GM19099 (cell line): ENCODE measurements at regions not wholly inside any gene's neighbourhood (a gene's known extent, or its start where the extent isn't known, plus 50 kb on each side); places are given as distances from the start of the nearest gene placed in this dataset.

Source experiments
- POLR2A ChIP-seq: IDR thresholded peaks from 3 replicates; pipeline ENCODE4 v1.6.1; 2011; ENCODE audit warnings: low read depth; ENCODE audit not compliant: insufficient read length; ENCODE audit errors: extremely low read depth

DNA sequence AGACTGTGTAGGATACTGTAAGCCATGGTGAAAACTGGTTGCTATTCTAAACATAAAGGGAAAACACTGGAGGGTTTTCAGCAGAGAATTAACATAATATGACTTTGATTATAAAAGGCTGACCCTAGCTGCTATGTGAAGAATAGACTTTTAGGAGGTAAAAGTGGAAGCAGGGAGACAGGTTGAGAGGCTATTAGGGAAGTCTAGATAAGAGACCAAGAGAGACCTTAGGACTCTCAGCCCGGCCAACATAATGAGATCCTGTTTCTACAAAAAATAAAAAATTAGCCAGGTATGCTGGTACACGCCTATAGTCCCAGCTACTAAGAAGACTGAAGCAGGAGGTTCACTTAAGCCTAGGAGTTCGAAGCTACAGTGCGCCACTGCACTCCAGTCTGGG lies 393.2 kb upstream of the PMFBP1 start:
- no peak for TF ChIP-seq POLR2A

DNA sequence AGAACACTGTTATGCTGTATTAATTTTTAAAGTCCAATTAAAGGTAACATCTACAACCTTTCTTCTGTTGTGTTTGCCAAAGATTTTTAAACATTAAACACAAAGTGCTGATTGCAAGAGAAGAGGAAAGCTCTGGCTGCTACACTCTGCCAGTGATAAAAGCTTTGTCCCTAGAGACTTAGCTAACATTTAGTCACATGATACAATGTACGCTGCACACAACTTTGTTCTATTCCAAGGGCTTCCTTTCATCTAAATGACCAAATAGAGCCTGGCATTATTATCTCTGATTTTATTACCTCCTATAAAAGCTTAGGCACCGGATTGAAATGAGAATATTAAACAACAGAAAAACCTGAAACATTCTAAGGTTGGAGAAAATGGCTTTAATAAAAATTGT lies 388.7 kb upstream of the PMFBP1 start:
- no peak for TF ChIP-seq POLR2A

DNA sequence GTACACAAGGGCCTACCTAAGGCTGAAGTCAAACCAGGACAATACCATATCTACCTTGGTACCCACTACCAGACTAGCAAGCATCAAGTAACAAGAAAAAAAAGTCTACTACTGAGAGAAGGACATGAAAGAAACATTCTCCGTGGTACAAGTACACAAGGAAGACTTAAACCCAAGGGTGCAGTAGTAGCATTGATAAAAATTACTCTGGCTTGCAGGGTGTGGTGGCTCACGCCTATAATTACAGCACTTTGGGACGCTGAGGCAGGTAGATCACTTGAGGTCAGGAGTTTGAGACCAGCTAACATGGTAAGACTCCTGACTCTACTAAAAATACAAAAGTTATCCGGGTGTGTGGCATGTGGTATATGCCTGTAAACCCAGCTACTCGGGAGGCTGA lies 386.5 kb upstream of the PMFBP1 start:
- no peak for TF ChIP-seq POLR2A

DNA sequence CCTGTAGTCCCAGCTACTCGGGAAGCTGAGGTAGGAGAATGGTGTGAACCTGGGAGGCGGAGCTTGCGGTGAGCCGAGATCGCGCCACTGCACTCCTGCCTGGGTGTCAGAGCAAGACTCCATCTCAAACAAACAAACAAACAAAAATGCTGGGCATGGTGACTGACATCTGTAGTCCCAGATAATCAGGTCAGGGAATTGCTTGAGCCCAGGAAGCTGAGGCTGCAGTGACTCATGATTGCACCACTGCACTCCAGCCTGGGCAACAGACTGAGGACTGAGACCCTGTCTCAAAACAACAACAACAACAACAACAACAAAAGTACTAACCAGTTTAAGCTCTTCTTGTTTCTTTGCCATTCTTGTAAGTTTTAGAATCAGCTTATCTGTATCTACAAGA lies 383.0 kb upstream of the PMFBP1 start:
- TF ChIP-seq POLR2A: no peak

DNA sequence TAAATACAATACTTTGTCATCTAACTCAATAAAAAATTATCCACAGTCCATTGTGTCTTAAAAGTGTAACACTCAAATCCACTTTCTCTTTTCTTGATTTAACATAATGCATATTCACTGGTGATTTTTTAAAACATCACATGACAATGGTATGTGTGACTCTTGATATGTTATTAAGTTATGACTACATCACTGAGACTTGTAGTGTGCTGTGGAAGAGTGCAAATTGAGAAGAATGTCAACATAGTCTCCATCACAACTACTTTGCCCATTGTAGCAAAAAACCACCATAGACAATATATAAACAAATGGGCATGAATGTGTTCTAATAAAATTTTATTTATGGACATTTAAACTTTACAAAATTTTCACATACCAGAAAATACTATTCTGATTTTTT lies 380.7 kb upstream of the PMFBP1 start:
- no peak for TF ChIP-seq POLR2A

DNA sequence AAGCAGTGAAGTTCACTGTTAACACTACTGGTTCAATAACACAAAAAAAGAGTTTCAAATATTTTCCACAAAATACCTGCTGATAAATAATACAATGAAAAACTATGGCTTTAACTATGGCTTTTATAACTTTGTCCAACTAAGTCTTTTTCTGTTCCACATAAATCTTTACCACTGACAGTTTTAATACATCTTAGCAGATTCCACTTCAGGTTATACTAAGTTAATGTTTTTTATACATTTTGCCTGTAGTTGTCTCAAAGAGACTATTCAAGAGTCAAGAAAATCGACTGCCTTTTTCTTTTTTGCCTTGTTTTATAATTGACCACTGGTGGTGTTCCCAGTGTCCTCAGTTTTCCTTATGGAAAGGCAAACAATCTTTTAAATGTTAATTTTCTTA lies 379.7 kb upstream of the PMFBP1 start:
- no peak for TF ChIP-seq POLR2A

DNA sequence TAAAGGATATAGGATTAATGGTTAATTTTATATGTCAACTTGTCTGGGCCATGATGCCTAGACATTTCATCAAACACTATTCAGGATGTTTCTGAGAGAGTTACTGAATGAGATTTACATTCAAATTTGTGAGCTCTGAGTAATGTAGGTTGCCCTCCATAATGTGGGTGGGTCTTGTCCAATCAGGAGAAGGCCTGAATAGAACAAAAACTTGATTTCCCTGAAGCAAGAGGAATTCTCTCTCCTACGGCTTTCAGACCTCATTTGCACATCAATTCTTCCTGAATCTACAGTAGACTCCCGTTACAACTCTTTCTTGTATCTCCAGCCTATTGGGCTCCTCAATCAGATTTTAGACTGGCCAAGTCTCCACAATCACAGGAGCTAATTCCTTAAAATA lies 377.9 kb upstream of the PMFBP1 start:
- no peak for TF ChIP-seq POLR2A

DNA sequence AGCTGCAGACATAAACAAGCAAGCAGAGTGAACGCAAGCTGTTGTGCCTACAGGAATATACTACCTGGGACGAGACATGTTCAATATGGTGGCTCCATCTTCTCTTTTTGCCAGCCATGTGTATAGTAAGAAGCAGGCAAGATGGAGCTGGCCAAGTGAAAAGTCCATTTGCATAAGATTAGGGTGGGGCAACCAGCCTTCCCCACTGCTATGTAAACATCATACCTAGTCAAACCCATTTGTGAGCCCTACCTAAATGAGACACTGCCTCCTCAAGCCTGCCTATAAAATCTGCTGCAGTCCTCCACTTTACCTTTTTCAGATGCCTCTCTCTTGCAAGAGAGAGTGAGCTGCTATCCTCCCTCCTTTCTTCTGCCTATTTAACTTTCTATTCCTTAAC lies 370.1 kb upstream of the PMFBP1 start:
- TF ChIP-seq POLR2A: no peak

DNA sequence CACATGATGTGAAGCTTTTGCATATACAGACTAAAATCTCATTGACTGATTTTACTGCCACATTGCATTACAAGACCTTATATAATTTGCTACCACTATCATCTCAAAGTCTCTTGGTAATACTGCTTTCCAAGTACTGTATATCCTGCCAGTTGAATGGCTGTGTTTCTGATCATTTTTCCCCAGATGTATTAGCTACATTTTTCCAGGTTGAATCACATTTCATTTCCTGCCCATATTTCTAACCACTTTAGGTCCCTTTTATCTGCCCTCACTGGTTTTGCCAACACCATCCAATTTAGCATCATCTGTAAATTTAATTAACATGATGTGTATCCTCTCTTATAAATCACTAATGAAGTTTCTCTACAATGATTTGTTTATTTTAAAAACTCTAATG lies 365.7 kb upstream of the PMFBP1 start:
- no peak for TF ChIP-seq POLR2A

DNA sequence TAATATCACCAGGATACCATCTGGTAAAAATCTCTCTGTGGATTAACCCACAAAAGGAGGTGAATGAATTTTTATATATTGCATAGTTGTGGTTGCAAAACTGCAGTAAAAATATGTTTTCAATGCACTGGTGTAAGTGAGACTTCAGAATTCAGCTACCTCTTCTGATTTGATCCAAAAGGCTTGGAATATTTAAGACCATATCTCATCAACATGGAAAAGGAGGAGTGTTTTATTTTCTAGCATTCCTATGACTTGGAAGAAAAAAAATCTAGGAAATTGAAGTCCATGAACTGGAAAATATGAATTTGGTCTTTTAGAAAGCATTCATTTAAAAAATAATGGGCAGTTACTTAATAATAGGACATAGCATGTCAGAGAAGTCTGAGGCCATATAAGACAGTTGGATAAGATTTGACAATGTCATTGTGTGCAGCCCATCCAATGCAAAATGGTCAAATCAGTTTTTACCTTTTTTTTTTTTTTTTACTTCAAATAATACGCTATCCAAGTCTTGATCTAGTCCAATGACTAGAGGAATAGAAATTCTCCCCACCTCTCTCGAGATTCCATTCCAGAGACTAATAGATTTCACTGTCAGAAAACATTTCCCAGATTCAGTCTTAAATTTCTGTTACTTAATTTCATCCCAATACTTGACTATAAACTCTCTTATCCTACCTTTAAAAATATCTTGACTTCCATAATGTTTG lies 364.9 kb upstream of the PMFBP1 start:
- no peak for TF ChIP-seq POLR2A

DNA sequence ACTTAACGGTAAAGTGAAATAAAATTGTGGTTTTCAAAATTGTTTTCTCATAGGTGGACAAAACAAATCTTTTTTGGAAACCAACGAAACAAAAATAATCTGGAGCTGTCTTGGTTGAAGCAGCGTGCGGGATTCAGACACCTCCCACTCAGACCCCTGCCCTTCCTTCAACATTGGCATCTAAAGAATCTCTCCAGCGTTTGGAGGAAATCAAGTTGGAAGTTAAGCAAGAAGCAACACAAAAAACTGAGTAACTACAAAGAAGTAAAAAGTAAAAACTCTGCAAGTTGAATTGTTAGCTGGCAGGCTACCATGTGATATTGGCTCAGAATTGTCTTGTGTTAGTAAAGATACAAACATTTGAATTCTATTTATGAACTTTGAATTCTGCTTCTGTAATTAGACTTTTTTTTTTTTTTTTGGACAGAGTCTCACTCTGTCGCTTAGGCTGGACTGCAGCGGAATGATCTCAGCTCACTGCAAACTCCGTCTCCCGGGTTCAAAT lies 361.0 kb upstream of the PMFBP1 start:
- no peak for TF ChIP-seq POLR2A

DNA sequence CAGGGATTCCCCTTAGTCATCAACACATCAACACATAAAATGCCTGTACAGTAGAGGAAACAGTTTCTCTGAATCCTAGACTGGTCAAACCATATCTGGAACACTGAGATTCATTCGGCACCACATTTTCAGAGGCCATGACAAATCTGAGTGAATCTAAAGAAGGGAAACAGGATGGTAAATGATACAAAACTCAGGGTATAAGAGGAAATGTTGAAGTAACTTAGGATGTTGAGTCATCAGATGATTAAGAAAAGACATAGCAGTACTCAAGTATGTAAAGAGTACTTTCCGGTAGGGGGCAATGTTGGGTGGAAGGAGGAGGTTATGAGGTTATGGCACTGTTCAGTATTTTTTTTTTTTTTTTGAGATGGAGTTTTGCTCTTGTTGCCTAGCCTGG lies 358.5 kb upstream of the PMFBP1 start:
- TF ChIP-seq POLR2A: no peak

DNA sequence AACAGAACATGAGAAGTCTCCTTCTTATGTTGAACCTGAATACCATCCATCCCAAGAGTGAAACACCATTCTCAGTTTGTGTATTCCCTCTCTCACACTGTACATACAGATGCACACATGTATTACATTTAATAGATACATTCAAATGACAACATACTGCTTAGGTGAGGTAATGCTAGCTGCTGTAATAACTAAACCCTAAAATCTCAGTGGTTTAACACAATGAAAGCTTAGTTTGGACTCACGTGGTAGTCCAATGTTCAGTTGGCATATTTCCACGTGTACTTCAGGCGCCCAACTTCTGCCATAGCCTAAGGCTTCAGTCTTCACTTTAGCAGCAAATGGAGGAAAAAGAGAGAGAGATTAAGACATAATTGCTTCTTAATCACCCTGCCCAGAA lies 351.1 kb upstream of the PMFBP1 start:
- TF ChIP-seq POLR2A: no peak

DNA sequence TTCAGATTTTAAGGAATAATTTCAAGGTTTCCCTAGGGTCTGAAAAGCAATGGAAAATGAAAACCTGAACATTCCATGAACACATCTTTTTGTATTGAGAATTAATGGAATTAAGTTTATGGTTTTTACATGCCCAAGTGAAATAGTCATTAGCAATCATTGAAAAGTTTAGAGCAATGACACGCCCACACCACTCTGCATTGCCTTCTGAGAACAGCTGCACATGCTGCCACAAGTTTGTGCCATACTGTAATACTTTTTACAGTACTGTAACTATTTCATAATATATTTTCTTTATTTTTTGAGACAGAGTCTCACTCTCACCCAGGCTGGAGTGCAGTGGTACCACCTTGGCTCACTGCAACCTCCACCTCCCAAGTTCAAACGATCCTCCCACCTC lies 345.2 kb upstream of the PMFBP1 start:
- TF ChIP-seq POLR2A: no peak

DNA sequence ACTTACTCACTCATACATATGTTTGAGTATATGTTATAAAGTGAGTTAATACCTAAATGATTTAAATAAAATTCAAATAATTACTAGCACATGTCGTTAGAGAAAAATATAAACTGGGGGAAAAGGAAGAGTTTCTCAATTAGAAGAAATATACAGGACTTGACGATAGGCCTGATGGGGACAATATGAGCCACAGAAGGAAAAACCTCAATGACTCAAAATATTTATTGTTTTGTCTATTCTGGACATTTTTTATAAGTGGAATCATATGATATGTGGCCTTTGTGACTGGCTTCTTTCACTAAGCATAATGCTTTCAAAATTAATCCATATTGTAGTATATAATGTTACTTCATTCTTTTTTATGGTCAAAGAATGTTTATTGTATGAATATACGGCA lies 339.2 kb upstream of the PMFBP1 start:
- no peak for TF ChIP-seq POLR2A

DNA sequence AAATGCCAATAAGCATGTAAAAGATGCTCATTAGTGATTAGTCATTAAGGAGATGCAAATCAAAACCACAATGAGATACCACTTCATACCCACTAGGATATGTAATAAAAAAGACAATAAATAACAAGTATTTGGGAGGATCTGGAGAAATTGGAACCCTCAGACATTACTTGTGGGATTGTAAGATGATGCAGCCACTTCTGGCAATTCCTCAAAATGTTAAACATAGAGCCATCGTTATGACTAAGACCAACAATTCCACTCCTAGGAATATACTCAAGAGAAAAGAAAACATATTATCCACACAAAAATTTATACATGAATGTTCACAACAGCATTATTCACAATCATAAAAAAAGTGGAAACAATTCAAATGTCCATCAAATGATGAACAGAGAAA lies 336.2 kb upstream of the PMFBP1 start:
- no peak for TF ChIP-seq POLR2A

DNA sequence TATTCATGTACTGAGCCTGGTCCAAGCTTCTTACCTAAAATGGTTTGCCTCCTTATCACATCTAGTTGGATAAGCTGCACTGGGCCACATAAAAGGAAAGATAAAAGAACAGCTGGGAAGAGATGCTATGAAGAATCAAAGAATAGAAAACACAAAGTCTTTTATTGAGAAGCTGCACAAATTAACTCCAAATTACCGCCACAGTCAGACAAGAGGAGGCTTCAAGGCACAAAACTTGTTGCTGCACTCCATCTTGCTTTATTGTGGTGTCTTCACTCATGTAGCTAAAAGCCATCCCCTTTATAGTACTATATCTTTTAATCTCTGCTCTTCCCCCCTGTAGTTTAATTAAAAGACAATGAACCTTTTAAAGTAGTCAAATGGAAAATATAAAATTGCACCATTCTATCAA lies 330.6 kb upstream of the PMFBP1 start:
- no peak for TF ChIP-seq POLR2A

DNA sequence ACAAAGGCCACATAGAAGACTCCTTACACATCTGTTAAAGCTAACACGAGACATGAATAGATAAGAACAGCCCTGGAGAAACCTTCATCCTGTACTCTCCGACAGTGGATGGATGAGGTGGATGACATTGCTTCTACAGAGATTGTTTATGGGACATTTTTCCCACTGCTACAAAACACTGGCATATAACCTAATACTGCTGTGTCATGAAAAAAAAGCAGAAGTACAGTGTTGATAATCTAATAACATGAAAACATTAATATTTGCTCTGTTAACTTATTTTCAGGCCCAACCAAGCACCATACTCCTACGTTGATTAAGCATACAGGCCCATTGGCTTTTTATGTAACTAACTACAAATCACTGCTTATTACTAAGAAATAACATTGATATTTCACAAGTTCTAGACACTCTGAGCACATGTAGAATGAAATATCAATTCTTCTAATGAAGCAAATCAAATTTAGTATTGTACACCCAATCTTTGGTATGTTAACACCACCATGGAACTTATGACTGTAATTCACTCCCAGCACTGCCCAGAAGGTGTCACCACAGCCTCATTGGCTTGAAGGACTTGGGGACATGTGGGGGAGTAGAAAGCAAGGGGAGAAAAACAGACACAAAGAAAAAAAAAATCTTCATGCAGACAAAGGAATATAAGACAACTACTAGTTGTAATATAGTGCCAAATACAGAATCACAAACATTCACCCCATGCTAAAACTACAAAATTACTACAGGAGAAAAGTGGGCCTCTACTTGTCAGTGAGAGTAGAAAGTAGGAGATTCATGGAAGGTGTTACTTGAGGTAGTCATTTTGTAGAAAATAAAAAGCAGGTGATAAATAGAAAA lies 330.0 kb upstream of the PMFBP1 start:
- no peak for TF ChIP-seq POLR2A
